KMS-11 (cell line): ENCODE measurements at regions not wholly inside any gene's neighbourhood (a gene's known extent, or its start where the extent isn't known, plus 50 kb on each side); places are given as distances from the start of the nearest gene placed in this dataset.
A peak's percentile ranks its signal among the peaks of the same experiment; 100 is the strongest.

Experiments
- H2AFZ ChIP-seq: fragments of 200-600 bp; sonication (generic); 2 replicates; pipeline ENCODE4 v1.6.1; 2016; ENCODE audit warnings: antibody characterized with exemption, mixed run types, low read depth
- H3K27ac ChIP-seq: fragments of 200-600 bp; sonication (generic); 2 replicates; pipeline ENCODE4 v1.6.1; 2016; ENCODE audit warnings: mild to moderate bottlenecking, mixed run types
- H3K27me3 ChIP-seq: fragments of 200-600 bp; sonication (generic); 2 replicates; pipeline ENCODE4 v1.6.1; 2017; ENCODE audit warnings: mild to moderate bottlenecking, low read depth, mixed run types, moderate library complexity; ENCODE audit not compliant: insufficient read depth
- H3K36me3 ChIP-seq: fragments of 200-600 bp; sonication (generic); 2 replicates; pipeline ENCODE4 v1.6.1; 2017; ENCODE audit warnings: mild to moderate bottlenecking, mixed run types; ENCODE audit not compliant: insufficient read depth
- H3K4me1 ChIP-seq: fragments of 200-600 bp; sonication (generic); 2 replicates; pipeline ENCODE4 v1.6.1; 2016; ENCODE audit warnings: mild to moderate bottlenecking, low read depth, mixed run types; ENCODE audit not compliant: poor library complexity, severe bottlenecking
- H3K4me2 ChIP-seq: fragments of 200-600 bp; sonication (generic); 2 replicates; pipeline ENCODE4 v1.7.0; 2016; ENCODE audit warnings: mild to moderate bottlenecking, mixed run types
- H3K4me3 ChIP-seq: fragments of 200-600 bp; sonication (generic); IDR thresholded peaks from 2 replicates; pipeline ENCODE4 v1.6.1; 2017; ENCODE audit warnings: low read depth, low read length, mixed read lengths; ENCODE audit not compliant: insufficient read depth
- H3K79me2 ChIP-seq: fragments of 200-600 bp; sonication (generic); 2 replicates; pipeline ENCODE4 v1.6.1; 2016; ENCODE audit warnings: low read depth, mixed run types; ENCODE audit not compliant: insufficient read depth
- H3K9ac ChIP-seq: fragments of 200-600 bp; sonication (generic); 2 replicates; pipeline ENCODE4 v1.6.1; 2016; ENCODE audit warnings: mild to moderate bottlenecking, mixed run types
- H4K20me1 ChIP-seq: fragments of 200-600 bp; sonication (generic); 2 replicates; pipeline ENCODE4 v1.6.1; 2016; ENCODE audit warnings: mild to moderate bottlenecking, mixed run types; ENCODE audit not compliant: insufficient read depth
- TF ChIP-seq, protein P1 (sequence below): fragments of 200-600 bp; sonication (generic); conservative IDR thresholded peaks from 2 replicates; pipeline ENCODE4 v1.6.1; 2017; ENCODE audit warnings: low read depth, mild to moderate bottlenecking, antibody characterized with exemption, low read length, moderate library complexity, mixed read lengths

DNA sequence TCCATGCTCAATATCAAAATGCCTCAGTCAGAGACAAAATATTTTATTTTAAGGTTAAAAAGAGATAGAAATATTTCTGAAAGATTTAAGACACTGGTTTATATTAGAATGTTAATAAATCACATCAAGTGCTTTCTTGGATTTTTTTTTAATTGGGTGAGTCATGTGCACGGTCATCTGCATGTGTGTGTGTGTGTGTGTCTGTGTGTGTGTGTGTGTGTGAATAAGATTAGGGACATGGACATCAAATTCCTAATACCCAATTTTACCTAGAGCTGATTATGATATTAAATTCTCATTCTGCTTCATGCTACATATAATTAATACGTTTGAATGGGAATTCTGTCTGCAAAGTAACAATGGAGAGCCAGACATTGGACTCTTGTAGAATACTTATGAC, 122.9 kb downstream of the BASP1 start:
- Histone ChIP-seq H4K20me1 (no peaks in the 10 kb centered on the region), H3K4me2 (no peak overlapping the region), H3K79me2 (no peaks in the 10 kb centered on the region), H2AFZ (no peak overlapping the region), H3K27me3 (no peaks in the 10 kb centered on the region), H3K4me3 (no peak overlapping the region), H3K9ac (no peak overlapping the region), H3K36me3 (no peaks in the 10 kb centered on the region), H3K4me1 (peaks cover 16% of the 10 kb centered on the region), H3K27ac (no peak overlapping the region)
- TF ChIP-seq, protein P1, sequence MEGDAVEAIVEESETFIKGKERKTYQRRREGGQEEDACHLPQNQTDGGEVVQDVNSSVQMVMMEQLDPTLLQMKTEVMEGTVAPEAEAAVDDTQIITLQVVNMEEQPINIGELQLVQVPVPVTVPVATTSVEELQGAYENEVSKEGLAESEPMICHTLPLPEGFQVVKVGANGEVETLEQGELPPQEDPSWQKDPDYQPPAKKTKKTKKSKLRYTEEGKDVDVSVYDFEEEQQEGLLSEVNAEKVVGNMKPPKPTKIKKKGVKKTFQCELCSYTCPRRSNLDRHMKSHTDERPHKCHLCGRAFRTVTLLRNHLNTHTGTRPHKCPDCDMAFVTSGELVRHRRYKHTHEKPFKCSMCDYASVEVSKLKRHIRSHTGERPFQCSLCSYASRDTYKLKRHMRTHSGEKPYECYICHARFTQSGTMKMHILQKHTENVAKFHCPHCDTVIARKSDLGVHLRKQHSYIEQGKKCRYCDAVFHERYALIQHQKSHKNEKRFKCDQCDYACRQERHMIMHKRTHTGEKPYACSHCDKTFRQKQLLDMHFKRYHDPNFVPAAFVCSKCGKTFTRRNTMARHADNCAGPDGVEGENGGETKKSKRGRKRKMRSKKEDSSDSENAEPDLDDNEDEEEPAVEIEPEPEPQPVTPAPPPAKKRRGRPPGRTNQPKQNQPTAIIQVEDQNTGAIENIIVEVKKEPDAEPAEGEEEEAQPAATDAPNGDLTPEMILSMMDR = no peak

DNA sequence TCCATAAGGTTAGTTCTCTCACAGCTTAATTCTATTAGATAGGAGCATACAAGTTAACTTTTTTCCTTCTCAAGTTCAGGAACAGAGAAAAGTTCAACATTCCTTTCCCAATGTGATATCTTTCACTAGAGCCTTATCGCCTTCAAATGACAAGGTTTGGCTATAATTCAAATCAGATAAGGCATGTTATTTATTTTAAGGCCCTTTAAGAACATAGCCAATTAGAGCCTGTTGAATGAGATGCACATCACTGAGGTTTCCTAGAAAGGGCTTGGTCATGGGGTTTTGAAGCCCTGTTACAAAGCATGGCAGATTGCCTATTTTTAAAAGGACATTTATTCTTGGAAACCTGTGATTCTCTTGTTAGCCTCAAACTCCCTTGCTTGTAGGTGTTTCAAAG, 123.4 kb downstream of the BASP1 start:
- H4K20me1 ChIP-seq = no peaks in the 10 kb centered on the region
- H3K79me2 ChIP-seq = no peaks in the 10 kb centered on the region
- no peak overlapping the region for H3K4me3 ChIP-seq
- no peak overlapping the region for H3K27ac ChIP-seq
- H2AFZ ChIP-seq = no peak overlapping the region
- TF ChIP-seq, protein P1 = no peak
- H3K4me1 ChIP-seq = peaks cover 16% of the 10 kb centered on the region
- no peak overlapping the region for H3K4me2 ChIP-seq
- H3K9ac ChIP-seq = no peak overlapping the region
- no peaks in the 10 kb centered on the region for H3K36me3 ChIP-seq
- H3K27me3 ChIP-seq = no peaks in the 10 kb centered on the region

DNA sequence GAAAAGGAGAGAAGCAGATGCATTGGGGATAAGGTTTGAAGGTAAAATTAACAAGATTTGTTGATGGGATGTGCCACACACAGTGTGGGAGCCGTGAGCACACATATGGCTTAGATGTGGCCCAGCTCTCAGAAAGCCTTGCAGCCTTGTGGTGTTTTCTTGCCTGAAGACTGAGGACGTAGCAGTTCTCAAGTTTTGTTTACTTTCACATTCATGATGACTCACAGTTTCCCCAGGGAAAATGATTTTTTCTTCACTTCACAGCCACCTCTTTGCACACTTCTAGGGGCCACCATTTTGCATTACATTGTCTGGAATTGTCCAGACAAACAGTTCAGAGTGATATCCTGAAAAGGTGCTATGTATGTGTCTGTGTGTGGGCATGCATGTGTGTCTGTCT, 126.2 kb downstream of the BASP1 start:
- Histone ChIP-seq H3K27ac (peak overlapping the region; percentile 35), H3K27me3 (no peaks in the 10 kb centered on the region), H3K9ac (peak overlapping the region; percentile 17; the same call in 1 of the 2 replicates), H3K4me1 (peaks cover 16% of the 10 kb centered on the region), H3K4me2 (peak overlapping the region; percentile 45), H3K4me3 (no peak overlapping the region), H2AFZ (peak overlapping the region; percentile 35; the same call in 1 of the 2 replicates), H4K20me1 (no peaks in the 10 kb centered on the region), H3K79me2 (no peaks in the 10 kb centered on the region), H3K36me3 (no peaks in the 10 kb centered on the region)
- TF ChIP-seq, protein P1 = no peak

DNA sequence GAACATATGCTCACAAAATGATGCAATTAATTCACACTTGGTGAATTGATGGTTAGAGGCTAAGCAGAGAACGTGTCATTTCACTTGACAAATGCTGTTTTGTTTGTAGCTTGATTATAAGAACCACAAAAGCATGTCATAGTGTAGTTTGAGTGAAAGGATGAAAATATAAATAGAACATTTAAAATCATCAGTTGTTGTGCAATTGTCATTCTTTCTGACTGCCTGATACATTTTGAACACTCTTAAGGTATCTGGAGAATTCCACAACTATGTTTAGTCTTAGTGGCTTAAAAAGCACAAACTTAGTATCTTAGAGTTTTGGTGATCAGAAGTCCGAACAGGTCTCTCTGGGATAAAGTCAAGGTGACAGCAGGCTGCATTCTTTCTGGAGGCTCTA, 129.4 kb downstream of the BASP1 start:
- no peak overlapping the region for H3K4me2 ChIP-seq

More for the DNA sequence above, 129.4 kb downstream of the BASP1 start:
- H2AFZ ChIP-seq = no peak overlapping the region
- H4K20me1 ChIP-seq = no peaks in the 10 kb centered on the region
- peaks cover 16% of the 10 kb centered on the region for H3K4me1 ChIP-seq
- no peak overlapping the region for H3K9ac ChIP-seq
- no peaks in the 10 kb centered on the region for H3K36me3 ChIP-seq
- no peak overlapping the region for H3K4me3 ChIP-seq
- H3K27me3 ChIP-seq = no peaks in the 10 kb centered on the region
- TF ChIP-seq, protein P1 = no peak
- H3K79me2 ChIP-seq = no peaks in the 10 kb centered on the region
- no peak overlapping the region for H3K27ac ChIP-seq
